Fibroblast of lung (primary cell): ENCODE measurements at regions not wholly inside any gene's neighbourhood (a gene's known extent, or its start where the extent isn't known, plus 50 kb on each side); places are given as distances from the start of the nearest gene placed in this dataset.
A peak's percentile ranks its signal among the peaks of the same experiment; 100 is the strongest.

ENCODE experiments used
- DNase-seq, 2 donors: peaks; one replicate each; pipeline versions ENCODE4 v3.0.0 to v3.0.0-alpha.2; 2010; ENCODE audit warnings: low read depth in 2 of 2
- H2AFZ ChIP-seq: 2 replicates; pipeline ENCODE4 v1.5.1; 2012; ENCODE audit warnings: low read length, control low read depth, inconsistent platforms
- H3K27ac ChIP-seq: 2 replicates; pipeline ENCODE4 v1.5.1; 2011; ENCODE audit warnings: low read length, control low read depth; ENCODE audit not compliant: insufficient read depth
- H3K27me3 ChIP-seq: 2 replicates; pipeline ENCODE4 v1.5.1; 2011; ENCODE audit warnings: mild to moderate bottlenecking, low read length; ENCODE audit not compliant: control insufficient read depth, insufficient read depth
- H3K36me3 ChIP-seq: 2 replicates; pipeline ENCODE4 v1.5.1; 2011; ENCODE audit warnings: low read length; ENCODE audit not compliant: control insufficient read depth, insufficient read depth
- H3K4me1 ChIP-seq: 2 replicates; pipeline ENCODE4 v1.5.1; 2011; ENCODE audit warnings: low read length; ENCODE audit not compliant: control insufficient read depth, insufficient read depth; ENCODE audit errors: extremely low read depth
- H3K4me2 ChIP-seq: 2 replicates; pipeline ENCODE4 v1.5.1; 2011; ENCODE audit warnings: low read length, control low read depth; ENCODE audit not compliant: insufficient read depth; ENCODE audit errors: extremely low read depth
- H3K4me3 ChIP-seq, 4 experiments: fragments of 200-600 bp in 1 of 4; sonication (generic) in 1 of 4; replicated peaks in 1 of 4; 2 replicates each; pipeline ENCODE4 v1.5.1; 2011 to 2016; ENCODE audit warnings: low read length in 4 of 4, low read depth in 3 of 4, mild to moderate bottlenecking in 3 of 4, control low read depth in 2 of 4, inconsistent platforms in 1 of 4, mixed read lengths in 1 of 4; ENCODE audit not compliant: insufficient read depth in 1 of 4; ENCODE audit errors: control extremely low read depth in 1 of 4
- H3K79me2 ChIP-seq: 2 replicates; pipeline ENCODE4 v1.5.1; 2012; ENCODE audit warnings: mild to moderate bottlenecking, low read length, inconsistent platforms; ENCODE audit not compliant: control insufficient read depth, insufficient read depth
- H3K9ac ChIP-seq: 2 replicates; pipeline ENCODE4 v1.5.1; 2011; ENCODE audit warnings: mild to moderate bottlenecking, low read length, control low read depth; ENCODE audit not compliant: insufficient read depth
- H3K9me3 ChIP-seq: 2 replicates; pipeline ENCODE4 v1.5.1; 2012; ENCODE audit warnings: low read depth, low read length; ENCODE audit not compliant: control insufficient read depth, insufficient read depth
- H4K20me1 ChIP-seq: 2 replicates; pipeline ENCODE4 v1.5.1; 2011; ENCODE audit warnings: low read length; ENCODE audit not compliant: control insufficient read depth, insufficient read depth; ENCODE audit errors: extremely low read depth
- CTCF ChIP-seq, 2 donors: IDR thresholded peaks in 1 of 2; conservative IDR thresholded peaks in 1 of 2; 1 replicate in 1 of 2; 2 replicates in 1 of 2; pipeline ENCODE4 v1.5.1; 2011 to 2012; ENCODE audit warnings: low read length in 2 of 2, control low read depth in 1 of 2, inconsistent platforms in 1 of 2, low read depth in 1 of 2, mild to moderate bottlenecking in 1 of 2
- EZH2 ChIP-seq: IDR thresholded peaks from 2 replicates; pipeline ENCODE4 v1.5.1; 2012; ENCODE audit warnings: low read length, control low read depth, mild to moderate bottlenecking; ENCODE audit errors: missing control alignments

DNA sequence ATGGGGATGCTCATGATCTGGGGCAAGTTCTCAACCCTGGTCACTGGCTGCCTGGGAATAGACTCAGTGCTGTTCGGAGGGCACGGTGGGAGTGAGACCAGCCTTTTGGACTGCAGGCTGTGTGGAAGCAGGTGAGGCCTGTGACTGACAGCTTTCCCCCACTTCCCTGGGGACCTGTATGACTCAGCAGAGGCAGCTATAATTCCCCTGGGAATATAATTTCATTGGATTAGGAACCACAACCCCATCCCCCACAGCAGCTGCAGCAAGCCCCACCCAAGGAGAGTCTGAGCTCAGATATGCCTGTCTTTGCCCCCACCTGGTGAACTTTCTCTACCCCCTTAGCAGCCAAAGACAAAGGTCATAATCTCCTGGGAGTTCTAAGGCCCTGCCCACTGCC lies 408.6 kb downstream of the PPP3CA start:
- TF ChIP-seq CTCF (conservative IDR thresholded peaks at IDR 0.05 in 1 of 2, IDR thresholded peaks at IDR 0.05 in 1 of 2; ENCODE audit: low read depth in 1 of 2, low read length in 2 of 2) (no peak), EZH2 (no peak)
- no peak for DNase-seq
- no peaks in the 10 kb centered on the region for H3K4me1 ChIP-seq
- no peak overlapping the region for H3K4me3 ChIP-seq
- H3K27me3 ChIP-seq, result no peaks in the 10 kb centered on the region
- no peak overlapping the region for H3K4me2 ChIP-seq
- no peaks in the 10 kb centered on the region for H4K20me1 ChIP-seq
- no peaks in the 10 kb centered on the region for H3K36me3 ChIP-seq
- no peak overlapping the region for H3K27ac ChIP-seq
- H3K9me3 ChIP-seq, result no peaks in the 10 kb centered on the region
- no peak overlapping the region for H2AFZ ChIP-seq
- no peak overlapping the region for H3K9ac ChIP-seq
- no peaks in the 10 kb centered on the region for H3K79me2 ChIP-seq

- H3K9me3 ChIP-seq, result no peaks in the 10 kb centered on the region
- no peaks in the 10 kb centered on the region for H3K79me2 ChIP-seq
- no peak overlapping the region for H3K4me2 ChIP-seq
- no peaks in the 10 kb centered on the region for H3K36me3 ChIP-seq
- no peak overlapping the region for H3K27ac ChIP-seq
- H3K4me3 ChIP-seq, result no peak overlapping the region
- H3K9ac ChIP-seq, result no peak overlapping the region
- no peaks in the 10 kb centered on the region for H3K4me1 ChIP-seq
- no peak for TF ChIP-seq EZH2
- no peak for TF ChIP-seq CTCF (conservative IDR thresholded peaks at IDR 0.05 in 1 of 2, IDR thresholded peaks at IDR 0.05 in 1 of 2; ENCODE audit: low read depth in 1 of 2, low read length in 2 of 2)
- no peaks in the 10 kb centered on the region for H4K20me1 ChIP-seq
- H3K27me3 ChIP-seq, result no peaks in the 10 kb centered on the region
- H2AFZ ChIP-seq, result no peak overlapping the region
- peak in 1 of 2 donors; percentile 26 for DNase-seq
Observed at GRCh38 chr4:100936661-100937375, 410.5 kb downstream of the PPP3CA start.

DNA sequence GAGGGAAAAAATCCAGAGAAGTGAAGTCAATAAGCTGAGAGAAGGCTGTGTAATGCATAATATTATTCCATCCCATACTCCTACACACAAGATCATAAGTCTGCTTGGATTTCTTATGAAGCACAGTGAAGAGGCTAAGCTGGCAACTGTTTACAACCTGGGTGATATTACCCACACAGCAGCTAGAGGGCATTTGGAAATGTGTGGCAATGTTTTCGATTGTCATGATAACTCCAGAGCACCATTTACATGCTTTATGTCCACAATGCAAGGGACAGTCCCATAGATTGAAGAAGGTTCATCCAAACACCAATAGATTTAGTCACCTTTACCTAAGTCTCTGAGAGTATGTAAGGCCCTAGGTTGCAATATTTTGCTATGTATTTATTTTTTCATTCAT lies 412.2 kb downstream of the PPP3CA start:
- Histone ChIP-seq H3K27me3 (no peaks in the 10 kb centered on the region), H3K4me3 (no peak overlapping the region), H4K20me1 (no peaks in the 10 kb centered on the region), H3K4me1 (no peaks in the 10 kb centered on the region), H3K79me2 (no peaks in the 10 kb centered on the region), H3K4me2 (no peak overlapping the region), H3K36me3 (no peaks in the 10 kb centered on the region), H3K27ac (no peak overlapping the region), H3K9ac (no peak overlapping the region), H2AFZ (no peak overlapping the region), H3K9me3 (no peaks in the 10 kb centered on the region)
- DNase-seq, result peak; percentile 3 to 5
- TF ChIP-seq CTCF (conservative IDR thresholded peaks at IDR 0.05 in 1 of 2, IDR thresholded peaks at IDR 0.05 in 1 of 2; ENCODE audit: low read depth in 1 of 2, low read length in 2 of 2) (peak in 1 of 2 donors; percentile 25), EZH2 (no peak)
